ENCODE measurements at regions not wholly inside any gene's neighbourhood (a gene's known extent, or its start where the extent isn't known, plus 50 kb on each side); places are given as distances from the start of the nearest gene placed in this dataset.
"Not testable (repeated sequence)": the region's sequence is repeated elsewhere in the genome, so short reads cannot be mapped to it uniquely, and the experiment has no call there.

- no peaks in the 10 kb centered on the region for H3K36me3 ChIP-seq (ENCODE audit: control insufficient read depth in 4 of 4, insufficient read depth in 4 of 4, low read length in 3 of 4)
- H3K4me3 ChIP-seq (ENCODE audit: control insufficient read depth in 1 of 7, extremely low read depth in 1 of 7, insufficient read depth in 4 of 7, low read depth in 2 of 7, low read length in 6 of 7), result no peak overlapping the region
- H3K27ac ChIP-seq (ENCODE audit: insufficient read depth in 1 of 2, low read depth in 1 of 2, low read length in 2 of 2, poor library complexity in 1 of 2, severe bottlenecking in 2 of 2), result no peak overlapping the region
- H3K4me1 ChIP-seq (ENCODE audit: control extremely low read depth in 1 of 4, control insufficient read depth in 4 of 4, insufficient read depth in 4 of 4, low read length in 3 of 4), result peaks cover 0 to 21% (median 6%) of the 10 kb centered on the region in 4 experiments
- peak in 2 of 3 donors; percentile 5 to 27 for DNase-seq
- no peaks in the 10 kb centered on the region for H3K9me3 ChIP-seq (ENCODE audit: control extremely low read depth in 1 of 5, control insufficient read depth in 4 of 5, insufficient read depth in 2 of 5, low read depth in 1 of 5, low read length in 4 of 5)
- H3K27me3 ChIP-seq (replicated peaks in 2 of 5; ENCODE audit: control insufficient read depth in 4 of 5, insufficient read depth in 5 of 5, low read length in 4 of 5), result no peaks in the 10 kb centered on the region
- POLR2A ChIA-PET, result interaction anchor here (1.1 kb wide), 1 partner anchor 8 kb away, joined by 5 read pairs; no protein-coding TSS in a partner anchor
- CTCF ChIA-PET, result interaction anchor here (0.8 to 1.4 kb wide), 2 partner anchors 8 to 41 kb away, joined by 3 to 5 read pairs; no protein-coding TSS in a partner anchor
Measured at GRCh38 chr1:101120868-101121267, 95.3 kb upstream of the DPH5 start.

GRCh38 chr1:101119289-101119688 is 93.7 kb upstream of the DPH5 start:
- ChIA-PET POLR2A (no interaction called here), CTCF (interaction anchor here (1.0 to 1.9 kb wide), 4 partner anchors 15 to 120 kb away, joined by 3 to 5 read pairs (median 4); no protein-coding TSS in a partner anchor)
- Histone ChIP-seq H3K4me3 (ENCODE audit: control insufficient read depth in 1 of 7, extremely low read depth in 1 of 7, insufficient read depth in 4 of 7, low read depth in 2 of 7, low read length in 6 of 7) (no peak overlapping the region), H3K27me3 (replicated peaks in 2 of 5; ENCODE audit: control insufficient read depth in 4 of 5, insufficient read depth in 5 of 5, low read length in 4 of 5) (no peaks in the 10 kb centered on the region), H3K4me1 (ENCODE audit: control extremely low read depth in 1 of 4, control insufficient read depth in 4 of 4, insufficient read depth in 4 of 4, low read length in 3 of 4) (peaks cover 0 to 21% (median 6%) of the 10 kb centered on the region in 4 experiments), H3K36me3 (ENCODE audit: control insufficient read depth in 4 of 4, insufficient read depth in 4 of 4, low read length in 3 of 4) (no peaks in the 10 kb centered on the region), H3K27ac (ENCODE audit: insufficient read depth in 1 of 2, low read depth in 1 of 2, low read length in 2 of 2, poor library complexity in 1 of 2, severe bottlenecking in 2 of 2) (no peak overlapping the region), H3K9me3 (ENCODE audit: control extremely low read depth in 1 of 5, control insufficient read depth in 4 of 5, insufficient read depth in 2 of 5, low read depth in 1 of 5, low read length in 4 of 5) (no peaks in the 10 kb centered on the region)
- DNase-seq, result peak in 2 of 3 donors; percentile 18 to 50
- 83% methylated on average over 4 of the region's 4 CpGs for WGBS (ENCODE audit: insufficient coverage)

- no peaks in the 10 kb centered on the region for H3K9me3 ChIP-seq (ENCODE audit: control extremely low read depth in 1 of 5, control insufficient read depth in 4 of 5, insufficient read depth in 2 of 5, low read depth in 1 of 5, low read length in 4 of 5)
- 100% methylated on average over 1 of the region's 3 CpGs for WGBS (ENCODE audit: insufficient coverage)
- no peak overlapping the region for H3K4me3 ChIP-seq (ENCODE audit: control insufficient read depth in 1 of 7, extremely low read depth in 1 of 7, insufficient read depth in 4 of 7, low read depth in 2 of 7, low read length in 6 of 7)
- H3K4me1 ChIP-seq (ENCODE audit: control extremely low read depth in 1 of 4, control insufficient read depth in 4 of 4, insufficient read depth in 4 of 4, low read length in 3 of 4), result peaks cover 16 to 19% (median 18%) of the 10 kb centered on the region in 4 experiments
- no peak overlapping the region for H3K27ac ChIP-seq (ENCODE audit: insufficient read depth in 1 of 2, low read depth in 1 of 2, low read length in 2 of 2, poor library complexity in 1 of 2, severe bottlenecking in 2 of 2)
- H3K36me3 ChIP-seq (ENCODE audit: control insufficient read depth in 4 of 4, insufficient read depth in 4 of 4, low read length in 3 of 4), result no peaks in the 10 kb centered on the region
- ChIA-PET CTCF (interaction anchor here (0.9 to 3.1 kb wide), 7 partner anchors 10 to 170 kb away, joined by 3 to 13 read pairs (median 3); no protein-coding TSS in a partner anchor), POLR2A (no interaction called here)
- no peak for DNase-seq
- no peaks in the 10 kb centered on the region for H3K27me3 ChIP-seq (replicated peaks in 2 of 5; ENCODE audit: control insufficient read depth in 4 of 5, insufficient read depth in 5 of 5, low read length in 4 of 5)
Measured at GRCh38 chr1:101116006-101116405, 90.4 kb upstream of the DPH5 start.

GRCh38 chr1:101115112-101115511 is 89.5 kb upstream of the DPH5 start:
- no peaks in the 10 kb centered on the region for H3K9me3 ChIP-seq (ENCODE audit: control extremely low read depth in 1 of 5, control insufficient read depth in 4 of 5, insufficient read depth in 2 of 5, low read depth in 1 of 5, low read length in 4 of 5)

GRCh38 chr1:101114128-101114527 is 88.5 kb upstream of the DPH5 start:
- no CpG with 5 or more reads among the region's 2 CpGs for WGBS (ENCODE audit: insufficient coverage)
- H3K9me3 ChIP-seq (ENCODE audit: control extremely low read depth in 1 of 5, control insufficient read depth in 4 of 5, insufficient read depth in 2 of 5, low read depth in 1 of 5, low read length in 4 of 5); POLR2A ChIA-PET; H3K4me3 ChIP-seq (ENCODE audit: control insufficient read depth in 1 of 7, extremely low read depth in 1 of 7, insufficient read depth in 4 of 7, low read depth in 2 of 7, low read length in 6 of 7); H3K27me3 ChIP-seq (replicated peaks in 2 of 5; ENCODE audit: control insufficient read depth in 4 of 5, insufficient read depth in 5 of 5, low read length in 4 of 5); H3K36me3 ChIP-seq (ENCODE audit: control insufficient read depth in 4 of 4, insufficient read depth in 4 of 4, low read length in 3 of 4); H3K27ac ChIP-seq (ENCODE audit: insufficient read depth in 1 of 2, low read depth in 1 of 2, low read length in 2 of 2, poor library complexity in 1 of 2, severe bottlenecking in 2 of 2); DNase-seq: not testable (repeated sequence)
- CTCF ChIA-PET, result interaction anchor here (2.0 kb wide), 1 partner anchor 16 kb away, joined by 5 read pairs; no protein-coding TSS in a partner anchor
- H3K4me1 ChIP-seq (ENCODE audit: control extremely low read depth in 1 of 4, control insufficient read depth in 4 of 4, insufficient read depth in 4 of 4, low read length in 3 of 4), result peaks cover 23 to 27% (median 25%) of the 10 kb centered on the region in 4 experiments

More at GRCh38 chr1:101115112-101115511, 89.5 kb upstream of the DPH5 start:
- Histone ChIP-seq H3K36me3 (ENCODE audit: control insufficient read depth in 4 of 4, insufficient read depth in 4 of 4, low read length in 3 of 4) (no peaks in the 10 kb centered on the region), H3K27ac (ENCODE audit: insufficient read depth in 1 of 2, low read depth in 1 of 2, low read length in 2 of 2, poor library complexity in 1 of 2, severe bottlenecking in 2 of 2) (no peak overlapping the region), H3K4me3 (ENCODE audit: control insufficient read depth in 1 of 7, extremely low read depth in 1 of 7, insufficient read depth in 4 of 7, low read depth in 2 of 7, low read length in 6 of 7) (no peak overlapping the region), H3K27me3 (replicated peaks in 2 of 5; ENCODE audit: control insufficient read depth in 4 of 5, insufficient read depth in 5 of 5, low read length in 4 of 5) (no peaks in the 10 kb centered on the region), H3K4me1 (ENCODE audit: control extremely low read depth in 1 of 4, control insufficient read depth in 4 of 4, insufficient read depth in 4 of 4, low read length in 3 of 4) (peaks cover 23 to 27% (median 24%) of the 10 kb centered on the region in 4 experiments)
- 100% methylated on average over 1 of the region's 1 CpG for WGBS (ENCODE audit: insufficient coverage)
- ChIA-PET CTCF (interaction anchor here (0.8 to 3.1 kb wide), 7 partner anchors 11 to 171 kb away, joined by 3 to 13 read pairs (median 3); no protein-coding TSS in a partner anchor), POLR2A (no interaction called here)
- no peak for DNase-seq

- Histone ChIP-seq H3K4me1 (ENCODE audit: control extremely low read depth in 1 of 4, control insufficient read depth in 4 of 4, insufficient read depth in 4 of 4, low read length in 3 of 4) (peaks cover 24 to 43% (median 27%) of the 10 kb centered on the region in 4 experiments), H3K36me3 (ENCODE audit: control insufficient read depth in 4 of 4, insufficient read depth in 4 of 4, low read length in 3 of 4) (no peaks in the 10 kb centered on the region), H3K9me3 (ENCODE audit: control extremely low read depth in 1 of 5, control insufficient read depth in 4 of 5, insufficient read depth in 2 of 5, low read depth in 1 of 5, low read length in 4 of 5) (no peaks in the 10 kb centered on the region), H3K27me3 (replicated peaks in 2 of 5; ENCODE audit: control insufficient read depth in 4 of 5, insufficient read depth in 5 of 5, low read length in 4 of 5) (no peaks in the 10 kb centered on the region), H3K4me3 (ENCODE audit: control insufficient read depth in 1 of 7, extremely low read depth in 1 of 7, insufficient read depth in 4 of 7, low read depth in 2 of 7, low read length in 6 of 7) (peak overlapping the region in 5 of 7 experiments; percentile 3 to 48 (median 14)), H3K27ac (ENCODE audit: insufficient read depth in 1 of 2, low read depth in 1 of 2, low read length in 2 of 2, poor library complexity in 1 of 2, severe bottlenecking in 2 of 2) (peak overlapping the region; percentile 77 to 89)
- WGBS (ENCODE audit: insufficient coverage), result 0% methylated on average over 3 of the region's 6 CpGs
- ChIA-PET CTCF (interaction anchor here (0.7 to 1.8 kb wide), 24 partner anchors 9 to 246 kb away, joined by 3 to 10 read pairs (median 3); partner anchors contain the start of gene S1PR1), POLR2A (interaction anchor here (0.7 to 2.3 kb wide), 6 partner anchors 9 to 176 kb away, joined by 3 to 12 read pairs (median 5); no protein-coding TSS in a partner anchor)
- peak; percentile 91 to 98 (median 96) for DNase-seq
Measured at GRCh38 chr1:101112051-101112780, 86.6 kb upstream of the DPH5 start.

GRCh38 chr1:101111461-101111860 is 85.9 kb upstream of the DPH5 start:
- POLR2A ChIA-PET, result interaction anchor here (1.3 to 2.3 kb wide), 2 partner anchors 124 to 174 kb away, joined by 3 to 12 read pairs; no protein-coding TSS in a partner anchor
- Histone ChIP-seq H3K4me1 (ENCODE audit: control extremely low read depth in 1 of 4, control insufficient read depth in 4 of 4, insufficient read depth in 4 of 4, low read length in 3 of 4) (peaks cover 24 to 48% (median 27%) of the 10 kb centered on the region in 4 experiments), H3K4me3 (ENCODE audit: control insufficient read depth in 1 of 7, extremely low read depth in 1 of 7, insufficient read depth in 4 of 7, low read depth in 2 of 7, low read length in 6 of 7) (peak overlapping the region in 2 of 7 experiments; percentile 14 to 36), H3K27ac (ENCODE audit: insufficient read depth in 1 of 2, low read depth in 1 of 2, low read length in 2 of 2, poor library complexity in 1 of 2, severe bottlenecking in 2 of 2) (peak overlapping the region; percentile 77 to 89), H3K27me3 (replicated peaks in 2 of 5; ENCODE audit: control insufficient read depth in 4 of 5, insufficient read depth in 5 of 5, low read length in 4 of 5) (no peaks in the 10 kb centered on the region), H3K9me3 (ENCODE audit: control extremely low read depth in 1 of 5, control insufficient read depth in 4 of 5, insufficient read depth in 2 of 5, low read depth in 1 of 5, low read length in 4 of 5) (no peaks in the 10 kb centered on the region), H3K36me3 (ENCODE audit: control insufficient read depth in 4 of 4, insufficient read depth in 4 of 4, low read length in 3 of 4) (no peaks in the 10 kb centered on the region)
- CTCF ChIA-PET, result interaction anchor here (0.9 to 3.4 kb wide), 8 partner anchors 15 to 182 kb away, joined by 3 to 13 read pairs (median 4); no protein-coding TSS in a partner anchor
- WGBS (ENCODE audit: insufficient coverage), result no CpG with 5 or more reads among the region's 1 CpG
- no peak for DNase-seq
